DOHH2 (cell line): ENCODE measurements at regions not wholly inside any gene's neighbourhood (a gene's known extent, or its start where the extent isn't known, plus 50 kb on each side); places are given as distances from the start of the nearest gene placed in this dataset.

Experiments
- EZH2phosphoT487 ChIP-seq: fragments of 200-600 bp; sonication (generic); IDR thresholded peaks from 2 replicates; pipeline ENCODE4 v1.6.1; 2017; ENCODE audit warnings: borderline replicate concordance, mild to moderate bottlenecking, antibody characterized with exemption, low read length, moderate library complexity, mixed read lengths
- TF ChIP-seq, protein P1 (sequence below): fragments of 200-600 bp; sonication (generic); IDR thresholded peaks from one replicate; pipeline ENCODE4 v1.5.1; 2014; ENCODE audit warnings: antibody characterized with exemption, mild to moderate bottlenecking, low read depth, low read length; ENCODE audit not compliant: poor library complexity, severe bottlenecking

DNA sequence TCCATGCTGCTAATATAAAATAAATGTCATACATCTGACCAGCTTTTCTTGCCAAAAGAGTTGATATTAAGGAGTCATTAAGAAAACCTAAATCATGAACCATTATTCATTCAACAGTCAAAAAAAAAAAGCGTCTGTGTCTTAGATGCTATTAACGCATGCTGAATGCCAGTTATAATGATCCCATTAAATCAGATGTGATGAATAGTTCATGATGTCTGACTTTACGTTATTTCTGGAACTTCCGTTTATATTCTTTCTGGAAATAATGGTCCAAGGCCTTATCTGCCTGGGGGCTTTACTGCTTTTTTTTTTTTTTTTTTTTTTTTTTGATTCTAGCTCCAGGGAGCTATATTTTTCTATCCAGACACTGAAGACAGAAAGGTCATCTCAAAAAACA lies 877.1 kb downstream of the HACE1 start:
- TF ChIP-seq, protein P1, sequence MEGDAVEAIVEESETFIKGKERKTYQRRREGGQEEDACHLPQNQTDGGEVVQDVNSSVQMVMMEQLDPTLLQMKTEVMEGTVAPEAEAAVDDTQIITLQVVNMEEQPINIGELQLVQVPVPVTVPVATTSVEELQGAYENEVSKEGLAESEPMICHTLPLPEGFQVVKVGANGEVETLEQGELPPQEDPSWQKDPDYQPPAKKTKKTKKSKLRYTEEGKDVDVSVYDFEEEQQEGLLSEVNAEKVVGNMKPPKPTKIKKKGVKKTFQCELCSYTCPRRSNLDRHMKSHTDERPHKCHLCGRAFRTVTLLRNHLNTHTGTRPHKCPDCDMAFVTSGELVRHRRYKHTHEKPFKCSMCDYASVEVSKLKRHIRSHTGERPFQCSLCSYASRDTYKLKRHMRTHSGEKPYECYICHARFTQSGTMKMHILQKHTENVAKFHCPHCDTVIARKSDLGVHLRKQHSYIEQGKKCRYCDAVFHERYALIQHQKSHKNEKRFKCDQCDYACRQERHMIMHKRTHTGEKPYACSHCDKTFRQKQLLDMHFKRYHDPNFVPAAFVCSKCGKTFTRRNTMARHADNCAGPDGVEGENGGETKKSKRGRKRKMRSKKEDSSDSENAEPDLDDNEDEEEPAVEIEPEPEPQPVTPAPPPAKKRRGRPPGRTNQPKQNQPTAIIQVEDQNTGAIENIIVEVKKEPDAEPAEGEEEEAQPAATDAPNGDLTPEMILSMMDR = no peak
- no peak for TF ChIP-seq EZH2phosphoT487
